ENCODE measurements at regions not wholly inside any gene's neighbourhood (a gene's known extent, or its start where the extent isn't known, plus 50 kb on each side); places are given as distances from the start of the nearest gene placed in this dataset.

GRCh38 chr15:93523481-93523880 lies 434.5 kb upstream of the RGMA start:
- TF ChIP-seq CTCF (IDR thresholded peaks at IDR 0.05 in 8 of 11, conservative IDR thresholded peaks at IDR 0.05 in 3 of 11) (no peak), POLR2AphosphoS5 (IDR thresholded peaks at IDR 0.05) (no peak), POLR2A (IDR thresholded peaks at IDR 0.05) (no peak)

Data from spleen (tissue), 7 donors.